PC-9 (cell line): ENCODE measurements at regions not wholly inside any gene's neighbourhood (a gene's known extent, or its start where the extent isn't known, plus 50 kb on each side); places are given as distances from the start of the nearest gene placed in this dataset.

Experiments used
- BruUV-seq: library from RNA; stranded (reverse); fragments of 400-500 nt; replicated peaks from 2 replicates; lab custom pipeline; 2021; lab: Mats Ljungman, UMichigan
- CTCF ChIA-PET: fragments of 300-600 bp; sonication (Branson Sonifier 250); formaldehyde crosslinking; loops from one replicate; lab custom pipeline; 2022; ENCODE audit warnings: antibody characterized with exemption; lab: Charles Lee
- POLR2A ChIA-PET: fragments of 300-600 bp; sonication (Branson Sonifier 250); formaldehyde crosslinking; loops from one replicate; lab custom pipeline; 2022; ENCODE audit warnings: antibody characterized with exemption; ENCODE audit not compliant: unreplicated experiment; lab: Charles Lee
- DNase-seq, 2 experiments: peaks; one replicate each; pipeline versions ENCODE4 v3.0.0 to v3.0.0-alpha.2; 2015 to 2022; ENCODE audit warnings: mixed read lengths in 1 of 2
- H2AFZ ChIP-seq: fragments of 200-600 bp; sonication (generic); 2 replicates; pipeline ENCODE4 v1.8.1; 2017; ENCODE audit warnings: antibody characterized with exemption
- H3F3A ChIP-seq: fragments of 200-600 bp; sonication (generic); 2 replicates; pipeline ENCODE4 v1.8.1; 2017; ENCODE audit warnings: antibody characterized with exemption, mild to moderate bottlenecking, low read depth; ENCODE audit not compliant: insufficient read depth
- H3K27ac ChIP-seq: fragments of 200-600 bp; sonication (generic); 2 replicates; pipeline ENCODE4 v1.6.1; 2016; ENCODE audit warnings: mixed run types
- H3K27me3 ChIP-seq: fragments of 200-600 bp; sonication (generic); 2 replicates; pipeline ENCODE4 v1.6.1; 2016; ENCODE audit warnings: low read depth, mixed run types; ENCODE audit not compliant: insufficient read depth
- H3K36me3 ChIP-seq: fragments of 200-600 bp; sonication (generic); 2 replicates; pipeline ENCODE4 v1.6.1; 2016; ENCODE audit warnings: low read depth, mixed run types
- H3K4me1 ChIP-seq: fragments of 200-600 bp; sonication (generic); replicated peaks from 2 replicates; pipeline ENCODE4 v1.6.1; 2016; ENCODE audit warnings: mixed run types; ENCODE audit not compliant: insufficient read depth
- H3K4me2 ChIP-seq: fragments of 200-600 bp; sonication (generic); 2 replicates; pipeline ENCODE4 v1.6.1; 2017; ENCODE audit warnings: mixed run types
- H3K4me3 ChIP-seq: fragments of 200-600 bp; sonication (generic); 2 replicates; pipeline ENCODE4 v1.6.1; 2016; ENCODE audit warnings: mixed run types
- H3K79me2 ChIP-seq: fragments of 200-600 bp; sonication (generic); 2 replicates; pipeline ENCODE4 v1.6.1; 2017; ENCODE audit warnings: low read depth, mixed run types
- H3K9me2 ChIP-seq: fragments of 200-600 bp; sonication (generic); 2 replicates; pipeline ENCODE4 v1.8.1; 2017; ENCODE audit warnings: mild to moderate bottlenecking; ENCODE audit not compliant: insufficient read depth
- H3K9me3 ChIP-seq: fragments of 200-600 bp; sonication (generic); 2 replicates; pipeline ENCODE4 v1.8.1; 2016; ENCODE audit warnings: low read depth; ENCODE audit not compliant: insufficient read depth
- H4K20me1 ChIP-seq: fragments of 200-600 bp; sonication (generic); 2 replicates; pipeline ENCODE4 v1.8.1; 2017; ENCODE audit not compliant: insufficient read depth
- CTCF ChIP-seq: fragments of 200-600 bp; sonication (generic); conservative IDR thresholded peaks from 2 replicates; pipeline ENCODE4 v1.6.1; 2017; ENCODE audit warnings: mixed run types, antibody characterized with exemption, mild to moderate bottlenecking, moderate library complexity
- EZH2 ChIP-seq: fragments of 200-600 bp; sonication (generic); IDR thresholded peaks from 2 replicates; pipeline ENCODE4 v1.8.0; 2017; ENCODE audit warnings: antibody characterized with exemption, low read depth
- intact Hi-C: fragments of 100-400 bp; cut with micrococcal nuclease; formaldehyde crosslinking; loops from one replicate; pipeline ENCODE4 v1.10.0; 2022; ENCODE audit not compliant: unreplicated experiment

GRCh38 chr9:26460624-26461023 is 432.0 kb downstream of the CAAP1 start:
- TF ChIP-seq CTCF (no peak), EZH2 (no peak)
- Histone ChIP-seq H3K4me1 (no peaks in the 10 kb centered on the region), H3K79me2 (no peaks in the 10 kb centered on the region), H2AFZ (no peak overlapping the region), H3K36me3 (no peaks in the 10 kb centered on the region), H4K20me1 (no peaks in the 10 kb centered on the region), H3K4me2 (no peak overlapping the region), H3F3A (no peaks in the 10 kb centered on the region), H3K27ac (no peak overlapping the region), H3K9me3 (no peaks in the 10 kb centered on the region), H3K9me2 (no peaks in the 10 kb centered on the region), H3K27me3 (no peaks in the 10 kb centered on the region), H3K4me3 (no peak overlapping the region)
- ChIA-PET CTCF (no interaction called here), POLR2A (no interaction called here)
- no peak for DNase-seq
- no TSS peak for BruUV-seq
- intact Hi-C loops = no loop called here

GRCh38 chr9:26459959-26460358 is 432.6 kb downstream of the CAAP1 start:
- no peak for TF ChIP-seq CTCF
- TF ChIP-seq EZH2 = no peak
- no peak for DNase-seq
- intact Hi-C loops = no loop called here
- H3K27me3 ChIP-seq = no peaks in the 10 kb centered on the region
- no peak overlapping the region for H3K4me2 ChIP-seq
- no peaks in the 10 kb centered on the region for H3F3A ChIP-seq
- ChIA-PET CTCF (no interaction called here), POLR2A (no interaction called here)
- H3K36me3 ChIP-seq = no peaks in the 10 kb centered on the region
- no peaks in the 10 kb centered on the region for H3K9me2 ChIP-seq
- H3K4me3 ChIP-seq = no peak overlapping the region
- no TSS peak for BruUV-seq
- no peak overlapping the region for H2AFZ ChIP-seq
- H3K27ac ChIP-seq = no peak overlapping the region
- H3K4me1 ChIP-seq = no peaks in the 10 kb centered on the region
- no peaks in the 10 kb centered on the region for H3K79me2 ChIP-seq
- no peaks in the 10 kb centered on the region for H4K20me1 ChIP-seq
- no peaks in the 10 kb centered on the region for H3K9me3 ChIP-seq

GRCh38 chr9:26458054-26458453 is 434.5 kb downstream of the CAAP1 start:
- no peaks in the 10 kb centered on the region for H3K9me3 ChIP-seq
- DNase-seq = no peak
- CTCF ChIA-PET = no interaction called here
- H3K9me2 ChIP-seq = no peaks in the 10 kb centered on the region
- no peaks in the 10 kb centered on the region for H3K36me3 ChIP-seq
- no peaks in the 10 kb centered on the region for H3K79me2 ChIP-seq
- BruUV-seq = no TSS peak
- no peak overlapping the region for H3K4me3 ChIP-seq
- no peaks in the 10 kb centered on the region for H3K4me1 ChIP-seq
- TF ChIP-seq EZH2 (no peak), CTCF (no peak)
- no peak overlapping the region for H2AFZ ChIP-seq
- H3K4me2 ChIP-seq = no peak overlapping the region
- no peaks in the 10 kb centered on the region for H3F3A ChIP-seq
- H4K20me1 ChIP-seq = no peaks in the 10 kb centered on the region
- intact Hi-C loops = no loop called here
- POLR2A ChIA-PET = no interaction called here
- H3K27me3 ChIP-seq = no peaks in the 10 kb centered on the region
- H3K27ac ChIP-seq = no peak overlapping the region
